ENCODE measurements at regions not wholly inside any gene's neighbourhood (a gene's known extent, or its start where the extent isn't known, plus 50 kb on each side); places are given as distances from the start of the nearest gene placed in this dataset.

DNA sequence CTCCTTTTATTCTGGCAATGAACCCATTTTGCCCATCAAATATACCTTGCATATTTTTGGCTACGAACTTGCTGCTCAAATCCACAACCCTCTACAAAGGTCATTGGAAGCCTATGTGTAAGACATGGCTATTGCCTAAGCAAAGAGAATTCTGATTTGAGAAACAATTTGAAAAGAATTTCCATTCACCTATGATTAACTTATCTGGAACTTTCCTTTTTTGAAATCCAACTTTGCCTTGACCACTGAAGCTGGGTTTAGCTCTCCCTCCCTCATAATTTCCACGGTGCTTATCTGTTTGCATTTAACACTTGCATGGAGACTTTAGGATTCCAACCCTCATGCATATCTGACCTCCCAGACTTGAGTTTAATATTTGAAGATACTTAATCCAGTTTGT lies 1514.7 kb upstream of the SLC10A2 start:
- Histone ChIP-seq H2BK20ac (ENCODE audit: low read depth, low read length) (no peak overlapping the region), H3K23ac (ENCODE audit: low read depth, low read length) (no peak overlapping the region), H2BK5ac (ENCODE audit: low read depth, low read length, poor library complexity, severe bottlenecking) (no peak overlapping the region), H2BK15ac (ENCODE audit: low read depth, low read length) (no peak overlapping the region), H4K8ac (ENCODE audit: low read depth in 2 of 2, low read length in 2 of 2) (no peak overlapping the region), H2AFZ (replicated peaks; ENCODE audit: low read length, poor library complexity) (no peak overlapping the region), H3K18ac (ENCODE audit: low read depth, low read length) (no peak overlapping the region), H3K4me1 (ENCODE audit: control insufficient read depth, insufficient read depth, low read length) (no peaks in the 10 kb centered on the region), H4K5ac (ENCODE audit: low read depth, low read length) (no peak overlapping the region), H3K4me3 (ENCODE audit: insufficient read depth, low read depth, low read length) (no peak overlapping the region), H2BK120ac (ENCODE audit: low read depth, low read length) (no peak overlapping the region), H2AK5ac (ENCODE audit: low read depth, low read length) (no peak overlapping the region), H3K79me1 (ENCODE audit: low read depth in 1 of 2, low read length in 2 of 2) (no peaks in the 10 kb centered on the region), H3K56ac (ENCODE audit: extremely low read depth, insufficient read depth, low read length) (no peak overlapping the region), H3K27ac (ENCODE audit: insufficient read depth, low read length) (no peak overlapping the region), H3K36me3 (ENCODE audit: control insufficient read depth, insufficient read depth, low read length) (no peaks in the 10 kb centered on the region), H3K9ac (ENCODE audit: low read depth, low read length) (no peak overlapping the region), H3K4ac (ENCODE audit: low read depth, low read length) (no peak overlapping the region), H4K20me1 (ENCODE audit: insufficient read depth, low read length) (no peaks in the 10 kb centered on the region), H2AK9ac (replicated peaks; ENCODE audit: low read depth, low read length, poor library complexity) (no peak overlapping the region), H3K14ac (replicated peaks; ENCODE audit: low read depth, low read length) (no peak overlapping the region), H3K9me3 (ENCODE audit: control insufficient read depth, insufficient read depth, low read length) (no peaks in the 10 kb centered on the region), H3K4me2 (ENCODE audit: low read depth, low read length) (no peak overlapping the region), H4K91ac (ENCODE audit: insufficient read depth, low read depth, low read length) (no peak overlapping the region), H3K9me1 (ENCODE audit: insufficient read depth, low read length) (no peaks in the 10 kb centered on the region), H3K27me3 (ENCODE audit: control insufficient read depth, insufficient read depth, low read length) (no peaks in the 10 kb centered on the region)
- ChIA-PET CTCF (interaction anchor here (1.1 kb wide), 1 partner anchor 9 kb away, joined by 3 read pairs; no protein-coding TSS in a partner anchor), POLR2A (ENCODE audit: unreplicated experiment) (no interaction called here)
- dilution Hi-C loops (cut with HindIII; ENCODE audit: low sequenced_read_pairs, unreplicated experiment) (no loop called here), intact Hi-C loops (cut with micrococcal nuclease) (no loop called here), in situ Hi-C loops (cut with MboI; ENCODE audit: low sequenced_read_pairs) (no loop called here)
- BruUV-seq (replicated peaks) = no TSS peak
- DNase-seq = no peak
- WGBS, 2 experiments (ENCODE audit: extremely low coverage in 2 of 2, insufficient read length in 1 of 2) = no CpG with 5 or more reads among the region's 2 CpGs
- no peak for ATAC-seq (ENCODE audit: low read depth)
- TF ChIP-seq, protein P1, sequence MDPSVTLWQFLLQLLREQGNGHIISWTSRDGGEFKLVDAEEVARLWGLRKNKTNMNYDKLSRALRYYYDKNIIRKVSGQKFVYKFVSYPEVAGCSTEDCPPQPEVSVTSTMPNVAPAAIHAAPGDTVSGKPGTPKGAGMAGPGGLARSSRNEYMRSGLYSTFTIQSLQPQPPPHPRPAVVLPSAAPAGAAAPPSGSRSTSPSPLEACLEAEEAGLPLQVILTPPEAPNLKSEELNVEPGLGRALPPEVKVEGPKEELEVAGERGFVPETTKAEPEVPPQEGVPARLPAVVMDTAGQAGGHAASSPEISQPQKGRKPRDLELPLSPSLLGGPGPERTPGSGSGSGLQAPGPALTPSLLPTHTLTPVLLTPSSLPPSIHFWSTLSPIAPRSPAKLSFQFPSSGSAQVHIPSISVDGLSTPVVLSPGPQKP (IDR thresholded peaks at IDR 0.05; ENCODE audit: borderline replicate concordance, low read depth, low read length) = no peak
- no peak for TF ChIP-seq RAD21 (IDR thresholded peaks at IDR 0.05; ENCODE audit: low read length)
- TF ChIP-seq CEBPB (IDR thresholded peaks at IDR 0.05; ENCODE audit: low read depth, low read length) = no peak
- no peak for TF ChIP-seq RCOR1 (IDR thresholded peaks at IDR 0.05; ENCODE audit: insufficient replicate concordance, low read length)
- TF ChIP-seq SMC3 (IDR thresholded peaks at IDR 0.05; ENCODE audit: low read depth, low read length) = no peak
- no peak for TF ChIP-seq NFE2L2 (IDR thresholded peaks at IDR 0.05; ENCODE audit: low read depth, low read length)
- TF ChIP-seq, protein P2, sequence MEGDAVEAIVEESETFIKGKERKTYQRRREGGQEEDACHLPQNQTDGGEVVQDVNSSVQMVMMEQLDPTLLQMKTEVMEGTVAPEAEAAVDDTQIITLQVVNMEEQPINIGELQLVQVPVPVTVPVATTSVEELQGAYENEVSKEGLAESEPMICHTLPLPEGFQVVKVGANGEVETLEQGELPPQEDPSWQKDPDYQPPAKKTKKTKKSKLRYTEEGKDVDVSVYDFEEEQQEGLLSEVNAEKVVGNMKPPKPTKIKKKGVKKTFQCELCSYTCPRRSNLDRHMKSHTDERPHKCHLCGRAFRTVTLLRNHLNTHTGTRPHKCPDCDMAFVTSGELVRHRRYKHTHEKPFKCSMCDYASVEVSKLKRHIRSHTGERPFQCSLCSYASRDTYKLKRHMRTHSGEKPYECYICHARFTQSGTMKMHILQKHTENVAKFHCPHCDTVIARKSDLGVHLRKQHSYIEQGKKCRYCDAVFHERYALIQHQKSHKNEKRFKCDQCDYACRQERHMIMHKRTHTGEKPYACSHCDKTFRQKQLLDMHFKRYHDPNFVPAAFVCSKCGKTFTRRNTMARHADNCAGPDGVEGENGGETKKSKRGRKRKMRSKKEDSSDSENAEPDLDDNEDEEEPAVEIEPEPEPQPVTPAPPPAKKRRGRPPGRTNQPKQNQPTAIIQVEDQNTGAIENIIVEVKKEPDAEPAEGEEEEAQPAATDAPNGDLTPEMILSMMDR (conservative IDR thresholded peaks at IDR 0.05; ENCODE audit: low read depth, low read length) = no peak
- no peak for TF ChIP-seq MAZ (IDR thresholded peaks at IDR 0.05; ENCODE audit: borderline replicate concordance, low read depth, low read length)
- TF ChIP-seq BHLHE40 (IDR thresholded peaks at IDR 0.05; ENCODE audit: low read depth, low read length) = no peak
- TF ChIP-seq MXI1 (IDR thresholded peaks at IDR 0.05; ENCODE audit: borderline replicate concordance, low read depth, low read length) = no peak
- TF ChIP-seq RFX5 (IDR thresholded peaks at IDR 0.05; ENCODE audit: low read depth, low read length) = no peak
- TF ChIP-seq POLR2A (IDR thresholded peaks at IDR 0.05; ENCODE audit: low read depth, low read length) = no peak
- TF ChIP-seq MAFK (IDR thresholded peaks at IDR 0.05; ENCODE audit: low read depth, low read length) = no peak

All from IMR-90 (cell line).